H1 (cell line): ENCODE measurements at regions not wholly inside any gene's neighbourhood (a gene's known extent, or its start where the extent isn't known, plus 50 kb on each side); places are given as distances from the start of the nearest gene placed in this dataset.

Source experiments
- CTCF ChIA-PET: fragments of 300-600 bp; sonication (Branson Sonifier 250); formaldehyde crosslinking; loops from one replicate; lab custom pipeline; 2021; ENCODE audit not compliant: partially characterized antibody; lab: Charles Lee
- POLR2A ChIA-PET: fragments of 300-600 bp; sonication (Branson Sonifier 250); formaldehyde crosslinking; loops from one replicate; lab custom pipeline; 2021; ENCODE audit warnings: inconsistent platforms; ENCODE audit not compliant: partially characterized antibody; lab: Charles Lee
- DNase-seq, 2 experiments: peaks; one replicate each; pipeline versions ENCODE4 v3.0.0 to v3.0.0-alpha.2; 2010 to 2022; ENCODE audit warnings: low spot score in 2 of 2, low read depth in 1 of 2, mixed read lengths in 1 of 2
- FAIRE-seq: peaks from 2 replicates; lab custom pipeline; 2011; peaks lifted over from hg19 to GRCh38; lab: Jason Lieb, UNC
- H2AFZ ChIP-seq: 2 replicates; pipeline ENCODE4 v1.8.1; 2012; ENCODE audit warnings: low read length, inconsistent platforms
- H2AK5ac ChIP-seq: 2 replicates; pipeline ENCODE4 v1.6.1; 2013; ENCODE audit warnings: low read depth, low read length
- H2BK120ac ChIP-seq: replicated peaks from 2 replicates; pipeline ENCODE3; 2013; ENCODE audit warnings: low read depth, low read length, inconsistent platforms
- H2BK12ac ChIP-seq: 2 replicates; pipeline ENCODE4 v1.6.1; 2013; ENCODE audit warnings: low read depth, low read length
- H2BK15ac ChIP-seq: 2 replicates; pipeline ENCODE4 v1.6.1; 2013; ENCODE audit warnings: low read length
- H2BK20ac ChIP-seq: 2 replicates; pipeline ENCODE4 v1.6.1; 2013; ENCODE audit warnings: low read length
- H2BK5ac ChIP-seq: 2 replicates; pipeline ENCODE4 v1.6.1; 2013; ENCODE audit warnings: low read depth, low read length
- H3K14ac ChIP-seq: 2 replicates; pipeline ENCODE4 v1.6.1; 2013; ENCODE audit warnings: inconsistent platforms; ENCODE audit not compliant: insufficient read length
- H3K18ac ChIP-seq: 2 replicates; pipeline ENCODE4 v1.6.1; 2013; ENCODE audit warnings: low read length; ENCODE audit errors: extremely low read depth
- H3K23ac ChIP-seq: 2 replicates; pipeline ENCODE4 v1.6.1; 2013; ENCODE audit warnings: inconsistent platforms; ENCODE audit not compliant: insufficient read length
- H3K23me2 ChIP-seq: 2 replicates; pipeline ENCODE4 v1.6.1; 2013; ENCODE audit warnings: low read depth, low read length
- H3K27ac ChIP-seq: 2 replicates; pipeline ENCODE4 v1.6.1; 2011; ENCODE audit warnings: low read depth, low read length, inconsistent platforms
- H3K27me3 ChIP-seq, 4 experiments: replicated peaks in 1 of 4; 1 replicate in 1 of 4; 2 replicates in 3 of 4; pipeline versions ENCODE4 v1.6.1 to v1.8.1; 2011 to 2013; ENCODE audit warnings: low read length in 3 of 4, mild to moderate bottlenecking in 3 of 4, inconsistent platforms in 2 of 4, mixed read lengths in 2 of 4, moderate library complexity in 1 of 4; ENCODE audit not compliant: control insufficient read depth in 3 of 4, insufficient read depth in 3 of 4; ENCODE audit errors: extremely low read depth in 1 of 4
- H3K36me3 ChIP-seq, 4 experiments: 2 replicates each; pipeline versions ENCODE4 v1.6.1 to v1.8.1; 2011 to 2013; ENCODE audit warnings: mild to moderate bottlenecking in 4 of 4, low read length in 3 of 4, moderate library complexity in 2 of 4, control low read depth in 1 of 4, inconsistent platforms in 1 of 4; ENCODE audit not compliant: insufficient read depth in 4 of 4, control insufficient read depth in 2 of 4
- H3K4ac ChIP-seq: replicated peaks from 2 replicates; pipeline ENCODE3; 2013; ENCODE audit warnings: low read length, low read depth, mixed read lengths, inconsistent platforms; ENCODE audit not compliant: insufficient read length
- H3K4me1 ChIP-seq, 4 experiments: replicated peaks in 1 of 4; 1 replicate in 1 of 4; 2 replicates in 3 of 4; pipeline versions ENCODE4 v1.6.1 to v1.8.1; 2011 to 2013; ENCODE audit warnings: low read length in 3 of 4, inconsistent platforms in 2 of 4, mixed read lengths in 1 of 4; ENCODE audit not compliant: insufficient read depth in 4 of 4, control insufficient read depth in 3 of 4
- H3K4me2 ChIP-seq, 2 experiments: 2 replicates each; pipeline versions ENCODE4 v1.6.1 to v1.8.1; 2011 to 2013; ENCODE audit warnings: low read depth in 2 of 2, low read length in 2 of 2, control low read depth in 1 of 2, inconsistent platforms in 1 of 2, mild to moderate bottlenecking in 1 of 2; ENCODE audit not compliant: insufficient read depth in 1 of 2
- H3K4me3 ChIP-seq, 4 experiments: fragments of 200-600, 300-600 bp in 1 of 4; sonication (generic), shearing (Covaris generic), sonication (Bioruptor Twin) in 1 of 4; 2 replicates each; pipeline versions ENCODE4 v1.5.1 to v1.8.1; 2011 to 2016; ENCODE audit warnings: low read length in 4 of 4, low read depth in 3 of 4, control low read depth in 2 of 4, inconsistent platforms in 2 of 4, mild to moderate bottlenecking in 2 of 4, mixed read lengths in 1 of 4, moderate library complexity in 1 of 4; ENCODE audit not compliant: insufficient read depth in 2 of 4; ENCODE audit errors: extremely low read depth in 1 of 4
- H3K56ac ChIP-seq: replicated peaks from 2 replicates; pipeline ENCODE3; 2013; ENCODE audit warnings: low read depth, mild to moderate bottlenecking, mixed read lengths, low read length, inconsistent platforms; ENCODE audit not compliant: insufficient read length
- H3K79me1 ChIP-seq: 2 replicates; pipeline ENCODE4 v1.6.1; 2013; ENCODE audit warnings: low read depth, low read length, control low read depth
- H3K79me2 ChIP-seq, 2 experiments: 2 replicates each; pipeline versions ENCODE4 v1.6.1 to v1.8.1; 2012 to 2013; ENCODE audit warnings: low read length in 2 of 2, mild to moderate bottlenecking in 2 of 2, inconsistent platforms in 1 of 2; ENCODE audit not compliant: insufficient read depth in 2 of 2, control insufficient read depth in 1 of 2
- H3K9ac ChIP-seq, 4 experiments: replicated peaks in 1 of 4; 1 replicate in 1 of 4; 2 replicates in 3 of 4; pipeline versions ENCODE4 v1.6.1 to v1.8.1; 2011 to 2013; ENCODE audit warnings: low read depth in 3 of 4, low read length in 3 of 4, control low read depth in 2 of 4, mild to moderate bottlenecking in 2 of 4, moderate library complexity in 2 of 4, inconsistent platforms in 1 of 4; ENCODE audit errors: extremely low read depth in 1 of 4
- H3K9me3 ChIP-seq, 2 experiments: 2 replicates each; pipeline versions ENCODE4 v1.6.1 to v1.8.1; 2012 to 2013; ENCODE audit warnings: mild to moderate bottlenecking in 2 of 2, moderate library complexity in 2 of 2, control low read depth in 1 of 2, inconsistent platforms in 1 of 2, low read depth in 1 of 2, low read length in 1 of 2, mixed read lengths in 1 of 2; ENCODE audit not compliant: insufficient read depth in 2 of 2
- H4K20me1 ChIP-seq, 2 experiments: replicated peaks in 1 of 2; 2 replicates each; pipeline versions ENCODE3 to v1.8.1; 2011 to 2013; ENCODE audit warnings: inconsistent platforms in 2 of 2, low read length in 2 of 2, mild to moderate bottlenecking in 1 of 2; ENCODE audit not compliant: insufficient read depth in 2 of 2, control insufficient read depth in 1 of 2
- H4K5ac ChIP-seq: 2 replicates; pipeline ENCODE4 v1.6.1; 2013; ENCODE audit warnings: low read length, low read depth, mixed read lengths, inconsistent platforms; ENCODE audit not compliant: insufficient read length
- H4K8ac ChIP-seq: 2 replicates; pipeline ENCODE4 v1.8.0; 2013; ENCODE audit warnings: mild to moderate bottlenecking, moderate library complexity, low read length, inconsistent platforms; ENCODE audit not compliant: insufficient read depth; ENCODE audit errors: extremely low read depth
- H4K91ac ChIP-seq: replicated peaks from 2 replicates; pipeline ENCODE3; 2013; ENCODE audit warnings: low read length, mixed read lengths, inconsistent platforms; ENCODE audit not compliant: insufficient read length
- ATF2 ChIP-seq: IDR thresholded peaks from 2 replicates; pipeline ENCODE4 v1.6.1; 2012; ENCODE audit warnings: low read length, inconsistent platforms
- BACH1 ChIP-seq: IDR thresholded peaks from 2 replicates; pipeline ENCODE4 v1.6.1; 2012; ENCODE audit warnings: low read length, improper control_type of control experiment
- BCL11A ChIP-seq, 2 experiments: IDR thresholded peaks; one replicate each; pipeline ENCODE4 v1.6.1; 2011; ENCODE audit warnings: low read depth in 2 of 2, low read length in 2 of 2, mild to moderate bottlenecking in 2 of 2
- CBX5 ChIP-seq: fragments of 300-800, 300-1000 bp; sonication (generic); IDR thresholded peaks from 2 replicates; pipeline ENCODE4 v1.7.1; 2016; ENCODE audit warnings: antibody characterized with exemption, low read length, low read depth
- E2F6 ChIP-seq: IDR thresholded peaks from 2 replicates; pipeline ENCODE4 v1.6.1; 2012; ENCODE audit warnings: inconsistent platforms
- FOSL1 ChIP-seq: IDR thresholded peaks from 2 replicates; pipeline ENCODE4 v1.6.1; 2011; ENCODE audit warnings: mild to moderate bottlenecking, low read depth, low read length, moderate library complexity; ENCODE audit not compliant: insufficient read depth
- NANOG ChIP-seq: IDR thresholded peaks from 2 replicates; pipeline ENCODE4 v1.6.1; 2011; ENCODE audit warnings: low read length, low read depth, mild to moderate bottlenecking, inconsistent platforms; ENCODE audit not compliant: insufficient read depth, poor library complexity, severe bottlenecking
- RNF2 ChIP-seq: fragments of 200-900, 300-1000 bp; sonication (generic); IDR thresholded peaks from 2 replicates; pipeline ENCODE4 v1.7.1; 2016; ENCODE audit warnings: borderline replicate concordance, low read depth, mild to moderate bottlenecking, antibody characterized with exemption, low read length; ENCODE audit not compliant: poor library complexity, severe bottlenecking; ENCODE audit errors: missing control alignments
- SAP30 ChIP-seq: fragments of 300-600 bp; sonication (generic); IDR thresholded peaks from 2 replicates; pipeline ENCODE4 v1.7.1; 2012; ENCODE audit warnings: low read length, moderate library complexity, mild to moderate bottlenecking, inconsistent platforms; ENCODE audit not compliant: insufficient read depth, insufficient replicate concordance
- SIN3A ChIP-seq, 2 experiments: IDR thresholded peaks in 1 of 2; conservative IDR thresholded peaks in 1 of 2; 2 replicates each; pipeline ENCODE4 v1.6.1; 2011 to 2012; ENCODE audit warnings: low read length in 2 of 2, improper control_type of control experiment in 1 of 2, low read depth in 1 of 2, mild to moderate bottlenecking in 1 of 2
- SIX5 ChIP-seq: IDR thresholded peaks from 2 replicates; pipeline ENCODE4 v1.6.1; 2011; ENCODE audit warnings: mild to moderate bottlenecking, low read depth, low read length
- SP2 ChIP-seq: IDR thresholded peaks from 2 replicates; pipeline ENCODE4 v1.6.1; 2012; ENCODE audit warnings: mild to moderate bottlenecking, low read length, inconsistent platforms

GRCh38 chr17:62309396-62309795 lies 71.0 kb upstream of the EFCAB3 start:
- H3K36me3 ChIP-seq = no peaks in the 10 kb centered on the region
- CTCF ChIA-PET = no interaction called here
- H3K18ac ChIP-seq = no peak overlapping the region
- H2BK5ac ChIP-seq = no peak overlapping the region
- H3K27me3 ChIP-seq = no peaks in the 10 kb centered on the region
- H3K23me2 ChIP-seq = no peaks in the 10 kb centered on the region; the same call in 1 of the 2 replicates
- H3K9me3 ChIP-seq = no peaks in the 10 kb centered on the region
- H2BK15ac ChIP-seq = no peak overlapping the region
- H2BK12ac ChIP-seq = no peak overlapping the region
- no peak overlapping the region for H4K5ac ChIP-seq
- H3K4me3 ChIP-seq = no peak overlapping the region
- no peak overlapping the region for H3K4ac ChIP-seq
- no peak overlapping the region for H3K27ac ChIP-seq
- no peak overlapping the region for H4K8ac ChIP-seq
- no peak overlapping the region for H3K9ac ChIP-seq
- no peaks in the 10 kb centered on the region for H3K4me1 ChIP-seq
- POLR2A ChIA-PET = no interaction called here
- H3K79me2 ChIP-seq = no peaks in the 10 kb centered on the region
- no peak overlapping the region for H3K4me2 ChIP-seq
- FAIRE-seq (no peak), DNase-seq (no peak)
- H2BK120ac ChIP-seq = no peak overlapping the region
- H4K20me1 ChIP-seq = no peaks in the 10 kb centered on the region
- no peak overlapping the region for H2AK5ac ChIP-seq
- H3K14ac ChIP-seq = no peak overlapping the region
- H3K56ac ChIP-seq = no peak overlapping the region
- H3K23ac ChIP-seq = no peak overlapping the region
- H2BK20ac ChIP-seq = no peak overlapping the region
- H2AFZ ChIP-seq = no peak overlapping the region
- H3K79me1 ChIP-seq = no peaks in the 10 kb centered on the region
- no peak overlapping the region for H4K91ac ChIP-seq
- TF ChIP-seq CBX5 = no peak
- no peak for TF ChIP-seq ATF2
- no peak for TF ChIP-seq FOSL1
- no peak for TF ChIP-seq SIN3A (conservative IDR thresholded peaks at IDR 0.05 in 1 of 2, IDR thresholded peaks at IDR 0.05 in 1 of 2; ENCODE audit: low read depth in 1 of 2, low read length in 2 of 2)
- TF ChIP-seq NANOG = no peak
- no peak for TF ChIP-seq SIX5
- no peak for TF ChIP-seq RNF2
- TF ChIP-seq BCL11A (IDR thresholded peaks at IDR 0.05; ENCODE audit: low read depth in 2 of 2, low read length in 2 of 2) = no peak
- no peak for TF ChIP-seq SP2
- no peak for TF ChIP-seq E2F6
- no peak for TF ChIP-seq SAP30
- no peak for TF ChIP-seq BACH1
